Testis (tissue), 2 donors: ENCODE measurements at regions not wholly inside any gene's neighbourhood (a gene's known extent, or its start where the extent isn't known, plus 50 kb on each side); places are given as distances from the start of the nearest gene placed in this dataset.

ENCODE experiments used
- DNase-seq: peaks from one replicate; pipeline ENCODE4 v3.0.0-alpha.2; 2019
- H3K27ac ChIP-seq, 2 donors: fragments of 200-600 bp; sonication (generic); one replicate each; pipeline ENCODE4 v1.5.1; 2019
- H3K27me3 ChIP-seq: fragments of 200-600 bp; sonication (generic); one replicate; pipeline ENCODE4 v1.5.1; 2019
- H3K36me3 ChIP-seq: fragments of 200-600 bp; sonication (generic); one replicate; pipeline ENCODE4 v1.5.1; 2017; ENCODE audit warnings: low read depth; ENCODE audit errors: missing control alignments
- H3K4me1 ChIP-seq: fragments of 200-600 bp; sonication (generic); one replicate; pipeline ENCODE4 v1.5.1; 2019
- H3K4me3 ChIP-seq, 2 donors: fragments of 200-600 bp; sonication (generic); one replicate each; pipeline ENCODE4 v1.5.1; 2017 to 2019
- H3K9me3 ChIP-seq: fragments of 200-600 bp; sonication (generic); one replicate; pipeline ENCODE4 v1.5.1; 2017
- CTCF ChIP-seq, 3 experiments: fragments of 450-650 bp in 2 of 3; fragments of 200-600 bp in 1 of 3; sonication (generic) in 1 of 3; IDR thresholded peaks; one replicate each; pipeline ENCODE4 v1.5.1; 2016 to 2019; ENCODE audit warnings: antibody characterized with exemption in 3 of 3, mild to moderate bottlenecking in 2 of 3, moderate library complexity in 1 of 3
- POLR2A ChIP-seq: fragments of 450-650 bp; IDR thresholded peaks from one replicate; pipeline ENCODE4 v1.6.1; 2017; ENCODE audit warnings: antibody characterized with exemption, mild to moderate bottlenecking, moderate library complexity
- WGBS, 2 donors: methylation state at CpG; one replicate each; pipeline ENCODE4 v1.1.5; 2018; 5-methylcytosine and 5-hydroxymethylcytosine counted together
- intact Hi-C: fragments of 100-400 bp; cut with DNase I; formaldehyde crosslinking; loops from one replicate; pipeline ENCODE4 v1.15.1; 2023; ENCODE audit warnings: low total_unique reads

DNA sequence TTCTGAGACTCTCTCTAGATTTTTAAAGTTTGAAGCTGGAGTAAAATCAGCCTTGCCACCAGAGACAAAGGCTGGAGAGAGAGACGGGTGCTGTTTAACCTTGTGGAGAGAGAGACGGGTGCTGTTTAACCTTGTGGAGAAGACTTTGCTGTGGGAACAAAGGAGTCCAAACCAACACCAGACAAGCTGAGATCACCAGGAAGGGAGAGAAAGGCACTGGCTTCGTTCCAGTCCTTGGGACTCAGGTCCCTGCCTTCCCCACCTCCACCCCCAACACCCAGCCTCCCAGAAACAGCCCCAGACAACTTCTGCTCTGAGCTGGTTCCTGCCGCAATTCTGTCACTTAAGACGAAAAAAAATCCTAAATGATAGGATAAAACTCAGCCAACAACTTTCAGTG lies 1389.3 kb downstream of the AACS start:
- Histone ChIP-seq H3K36me3 (no peaks in the 10 kb centered on the region), H3K9me3 (no peaks in the 10 kb centered on the region), H3K27ac (no peak overlapping the region), H3K27me3 (no peaks in the 10 kb centered on the region), H3K4me1 (no peaks in the 10 kb centered on the region), H3K4me3 (no peak overlapping the region)
- no peak for DNase-seq
- intact Hi-C loops = no loop called here
- WGBS, 2 donors = 67 to 74% methylated on average over 5 of the region's 5 CpGs
- TF ChIP-seq CTCF (IDR thresholded peaks at IDR 0.05) = no peak
- TF ChIP-seq POLR2A = no peak

- DNase-seq = no peak
- intact Hi-C loops = no loop called here
- no peaks in the 10 kb centered on the region for H3K9me3 ChIP-seq
- no peak overlapping the region for H3K27ac ChIP-seq
- H3K4me1 ChIP-seq = no peaks in the 10 kb centered on the region
- no peaks in the 10 kb centered on the region for H3K27me3 ChIP-seq
- 86 to 94% methylated on average over 13 of the region's 13 CpGs for WGBS, 2 donors
- TF ChIP-seq POLR2A (no peak), CTCF (IDR thresholded peaks at IDR 0.05) (no peak)
- H3K36me3 ChIP-seq = no peaks in the 10 kb centered on the region
- H3K4me3 ChIP-seq = no peak overlapping the region
Observed at GRCh38 chr12:126457776-126458175, 1392.5 kb downstream of the AACS start.

DNA sequence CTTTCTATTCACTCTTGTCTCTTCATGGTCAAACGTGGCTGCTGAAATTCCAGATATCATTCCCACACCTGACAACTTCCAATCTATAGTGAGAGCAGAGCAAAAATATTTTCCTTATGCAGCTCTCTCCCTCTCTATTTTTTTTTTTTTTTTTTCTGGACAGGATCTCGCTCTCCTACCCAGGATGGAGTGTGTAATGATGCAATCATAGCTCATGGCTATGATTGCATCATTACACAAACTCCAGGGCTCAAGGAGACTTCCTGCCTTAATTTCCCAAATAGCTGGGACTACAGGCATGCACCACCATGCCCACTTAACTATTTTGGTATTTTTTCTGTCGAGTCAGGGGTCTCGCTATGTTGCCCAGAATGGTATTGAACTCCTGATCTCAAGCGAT lies 1398.9 kb downstream of the AACS start:
- 83 to 88% methylated on average over 5 of the region's 5 CpGs for whole genome bisulfite sequencing, 2 donors
- Histone ChIP-seq H3K27ac (no peak overlapping the region), H3K36me3 (no peaks in the 10 kb centered on the region), H3K4me1 (no peaks in the 10 kb centered on the region), H3K9me3 (no peaks in the 10 kb centered on the region), H3K27me3 (no peaks in the 10 kb centered on the region), H3K4me3 (no peak overlapping the region)
- no peak for TF ChIP-seq CTCF (IDR thresholded peaks at IDR 0.05)
- TF ChIP-seq POLR2A = no peak
- intact Hi-C loops = no loop called here
- no peak for DNase-seq

GRCh38 chr12:126469211-126469610 lies 1404.0 kb downstream of the AACS start:
- no peaks in the 10 kb centered on the region for H3K27me3 ChIP-seq
- no peak for DNase-seq
- H3K4me3 ChIP-seq = no peak overlapping the region
- H3K27ac ChIP-seq = no peak overlapping the region
- H3K9me3 ChIP-seq = no peaks in the 10 kb centered on the region
- no peaks in the 10 kb centered on the region for H3K36me3 ChIP-seq
- WGBS, 2 donors = 75 to 80% methylated on average over 2 of the region's 2 CpGs
- H3K4me1 ChIP-seq = no peaks in the 10 kb centered on the region
- TF ChIP-seq CTCF (IDR thresholded peaks at IDR 0.05) (no peak), POLR2A (no peak)
- intact Hi-C loops = no loop called here

GRCh38 chr12:126474703-126475102 lies 1409.5 kb downstream of the AACS start:
- no peak for DNase-seq
- H3K27me3 ChIP-seq = no peaks in the 10 kb centered on the region
- no peaks in the 10 kb centered on the region for H3K4me1 ChIP-seq
- no peaks in the 10 kb centered on the region for H3K36me3 ChIP-seq
- TF ChIP-seq POLR2A (no peak), CTCF (IDR thresholded peaks at IDR 0.05) (no peak)
- no peaks in the 10 kb centered on the region for H3K9me3 ChIP-seq
- H3K4me3 ChIP-seq = no peak overlapping the region
- H3K27ac ChIP-seq = no peak overlapping the region
- intact Hi-C loops = no loop called here
- WGBS, 2 donors = 87 to 94% methylated on average over 3 of the region's 3 CpGs
